Hippocampal formation (tissue), 2 donors: ENCODE measurements at regions not wholly inside any gene's neighbourhood (a gene's known extent, or its start where the extent isn't known, plus 50 kb on each side); places are given as distances from the start of the nearest gene placed in this dataset.

Experiments used
- DNase-seq, 2 donors: peaks; one replicate each; lab custom pipeline; 2025; lab: John Stamatoyannopoulos, UW

- DNase-seq = no peak
Observed at GRCh38 chr2:121159291-121160071, 125.5 kb downstream of the TFCP2L1 start.

- DNase-seq = no peak
Observed at GRCh38 chr2:121160366-121160765, 124.6 kb downstream of the TFCP2L1 start.

GRCh38 chr2:121161272-121161671, 123.7 kb downstream of the TFCP2L1 start:
- DNase-seq = no peak

GRCh38 chr2:121162893-121163292, 122.1 kb downstream of the TFCP2L1 start:
- DNase-seq = no peak

GRCh38 chr2:121164042-121164441, 121.0 kb downstream of the TFCP2L1 start:
- no peak for DNase-seq

- DNase-seq = no peak
Observed at GRCh38 chr2:121165038-121165542, 119.9 kb downstream of the TFCP2L1 start.
